ENCODE measurements at regions not wholly inside any gene's neighbourhood (a gene's known extent, or its start where the extent isn't known, plus 50 kb on each side); places are given as distances from the start of the nearest gene placed in this dataset.

GRCh38 chr6:144477856-144478255 lies 192.7 kb downstream of the UTRN start:
- no peak for TF ChIP-seq CTCF (conservative IDR thresholded peaks at IDR 0.05)
- no peak for TF ChIP-seq ZFX (IDR thresholded peaks at IDR 0.05)

Measured in C4-2B (cell line).